COLO829 (cell line): ENCODE measurements at regions not wholly inside any gene's neighbourhood (a gene's known extent, or its start where the extent isn't known, plus 50 kb on each side); places are given as distances from the start of the nearest gene placed in this dataset.
"Not testable (repeated sequence)": the region's sequence is repeated elsewhere in the genome, so short reads cannot be mapped to it uniquely, and the experiment has no call there.

Experiments
- DNase-seq: peaks from one replicate; pipeline ENCODE4 v3.0.0; 2012; ENCODE audit warnings: low spot score

GRCh38 chr4:28310926-28311325 lies 1450.3 kb downstream of the STIM2 start:
- DNase-seq = no peak

GRCh38 chr4:28312497-28312896 lies 1451.9 kb downstream of the STIM2 start:
- DNase-seq = not testable (repeated sequence)

- no peak for DNase-seq
Measured at GRCh38 chr4:28313729-28314713, 1453.4 kb downstream of the STIM2 start.

- no peak for DNase-seq
Measured at GRCh38 chr4:28317221-28317620, 1456.6 kb downstream of the STIM2 start.

GRCh38 chr4:28334249-28334648 lies 1473.6 kb downstream of the STIM2 start:
- no peak for DNase-seq

- no peak for DNase-seq
Measured at GRCh38 chr4:28341784-28342183, 1481.1 kb downstream of the STIM2 start.

GRCh38 chr4:28350485-28350884 lies 1489.8 kb downstream of the STIM2 start:
- no peak for DNase-seq

GRCh38 chr4:28351102-28351501 lies 1490.5 kb downstream of the STIM2 start:
- DNase-seq = no peak

GRCh38 chr4:28351826-28352225 lies 1491.2 kb downstream of the STIM2 start:
- no peak for DNase-seq

GRCh38 chr4:28354880-28355656 lies 1494.4 kb downstream of the STIM2 start:
- DNase-seq = no peak

- no peak for DNase-seq
Measured at GRCh38 chr4:28357990-28358389, 1497.3 kb downstream of the STIM2 start.

- no peak for DNase-seq
Measured at GRCh38 chr4:28358606-28359005, 1498.0 kb downstream of the STIM2 start.

- no peak for DNase-seq
Measured at GRCh38 chr4:28360681-28361080, 1500.0 kb downstream of the STIM2 start.

GRCh38 chr4:28362169-28362568 lies 1501.5 kb downstream of the STIM2 start:
- DNase-seq = no peak

- no peak for DNase-seq
Measured at GRCh38 chr4:28369499-28369898, 1508.9 kb downstream of the STIM2 start.

- no peak for DNase-seq
Measured at GRCh38 chr4:28373191-28373590, 1512.5 kb downstream of the STIM2 start.

GRCh38 chr4:28373601-28374000 lies 1513.0 kb downstream of the STIM2 start:
- no peak for DNase-seq

- DNase-seq = no peak
Measured at GRCh38 chr4:28378109-28378830, 1517.6 kb downstream of the STIM2 start.

GRCh38 chr4:28385801-28386200 lies 1525.2 kb downstream of the STIM2 start:
- no peak for DNase-seq

GRCh38 chr4:28386776-28387175 lies 1526.1 kb downstream of the STIM2 start:
- DNase-seq = no peak

- DNase-seq = no peak
Measured at GRCh38 chr4:28388471-28388870, 1527.8 kb downstream of the STIM2 start.

- no peak for DNase-seq
Measured at GRCh38 chr4:28391877-28392276, 1531.2 kb downstream of the STIM2 start.
